Keratinocyte (primary cell): ENCODE measurements at regions not wholly inside any gene's neighbourhood (a gene's known extent, or its start where the extent isn't known, plus 50 kb on each side); places are given as distances from the start of the nearest gene placed in this dataset.
"Not testable (repeated sequence)": the region's sequence is repeated elsewhere in the genome, so short reads cannot be mapped to it uniquely, and the experiment has no call there.

Source experiments
- DNase-seq: peaks from one replicate; pipeline ENCODE4 v3.0.0-alpha.2; 2011; ENCODE audit warnings: low read depth, missing footprints, low spot score
- FAIRE-seq: peaks from 2 replicates; lab custom pipeline; 2011; peaks lifted over from hg19 to GRCh38; lab: Jason Lieb, UNC
- H2AFZ ChIP-seq: 2 replicates; pipeline ENCODE4 v1.6.0; 2012; ENCODE audit warnings: low read length, control low read depth, inconsistent platforms; ENCODE audit not compliant: control insufficient read depth
- H3K27ac ChIP-seq: 2 replicates; pipeline ENCODE4 v1.5.1; 2011; ENCODE audit warnings: low read length; ENCODE audit not compliant: control insufficient read depth, insufficient read depth
- H3K27me3 ChIP-seq: 3 replicates; pipeline ENCODE4 v1.6.0; 2011; ENCODE audit warnings: low read length; ENCODE audit not compliant: control insufficient read depth, insufficient read depth; ENCODE audit errors: extremely low read depth
- H3K36me3 ChIP-seq, 2 experiments: 2 replicates in 1 of 2; 3 replicates in 1 of 2; pipeline ENCODE4 v1.5.1; 2011; ENCODE audit warnings: low read length in 2 of 2, mild to moderate bottlenecking in 1 of 2; ENCODE audit not compliant: control insufficient read depth in 2 of 2, insufficient read depth in 2 of 2; ENCODE audit errors: extremely low read depth in 1 of 2
- H3K4me1 ChIP-seq: 3 replicates; pipeline ENCODE4 v1.5.1; 2011; ENCODE audit warnings: low read length; ENCODE audit not compliant: control insufficient read depth, insufficient read depth; ENCODE audit errors: extremely low read depth
- H3K4me2 ChIP-seq: 3 replicates; pipeline ENCODE4 v1.6.0; 2011; ENCODE audit warnings: low read depth, low read length; ENCODE audit not compliant: control insufficient read depth, insufficient read depth; ENCODE audit errors: extremely low read depth
- H3K4me3 ChIP-seq, 3 experiments: fragments of 200-600 bp in 1 of 3; sonication (generic) in 1 of 3; 2 replicates in 2 of 3; 3 replicates in 1 of 3; pipeline ENCODE4 v1.5.1; 2011 to 2016; ENCODE audit warnings: low read length in 3 of 3, mild to moderate bottlenecking in 3 of 3, control low read depth in 2 of 3, inconsistent platforms in 1 of 3, low read depth in 1 of 3, mixed read lengths in 1 of 3, mixed run types in 1 of 3, moderate library complexity in 1 of 3; ENCODE audit not compliant: control insufficient read depth in 2 of 3, insufficient read depth in 2 of 3; ENCODE audit errors: extremely low read depth in 1 of 3
- H3K79me2 ChIP-seq: 2 replicates; pipeline ENCODE4 v1.6.0; 2012; ENCODE audit warnings: low read length; ENCODE audit not compliant: control insufficient read depth, insufficient read depth
- H3K9ac ChIP-seq: 3 replicates; pipeline ENCODE4 v1.6.0; 2011; ENCODE audit warnings: low read length; ENCODE audit not compliant: control insufficient read depth, insufficient read depth; ENCODE audit errors: extremely low read depth
- H3K9me1 ChIP-seq: 3 replicates; pipeline ENCODE4 v1.6.0; 2011; ENCODE audit warnings: low read length; ENCODE audit not compliant: control insufficient read depth, insufficient read depth; ENCODE audit errors: extremely low read depth
- H3K9me3 ChIP-seq: 2 replicates; pipeline ENCODE4 v1.5.1; 2012; ENCODE audit warnings: low read depth, low read length; ENCODE audit not compliant: control insufficient read depth
- H4K20me1 ChIP-seq: 3 replicates; pipeline ENCODE4 v1.6.0; 2011; ENCODE audit warnings: low read length; ENCODE audit not compliant: control insufficient read depth, insufficient read depth; ENCODE audit errors: extremely low read depth
- CTCF ChIP-seq, 3 experiments: IDR thresholded peaks in 1 of 3; conservative IDR thresholded peaks in 1 of 3; optimal IDR thresholded peaks in 1 of 3; 2 replicates in 2 of 3; 3 replicates in 1 of 3; pipeline versions ENCODE3 to v1.5.1; 2011; ENCODE audit warnings: low read length in 3 of 3, mild to moderate bottlenecking in 3 of 3, moderate library complexity in 2 of 3, control low read depth in 1 of 3, inconsistent platforms in 1 of 3; ENCODE audit not compliant: insufficient read depth in 2 of 3; ENCODE audit errors: extremely low read depth in 1 of 3
- EZH2 ChIP-seq: IDR thresholded peaks from one replicate; pipeline ENCODE4 v1.6.1; 2012; ENCODE audit warnings: inconsistent platforms, mild to moderate bottlenecking, low read length, moderate library complexity
- dilution Hi-C: fragments of 300-500 bp; cut with MboI; formaldehyde crosslinking; loops from one replicate; pipeline ENCODE4 v1.7.0; 2020; ENCODE audit warnings: low sequenced_read_pairs; ENCODE audit not compliant: extremely low pct_ligation_motif_present

DNA sequence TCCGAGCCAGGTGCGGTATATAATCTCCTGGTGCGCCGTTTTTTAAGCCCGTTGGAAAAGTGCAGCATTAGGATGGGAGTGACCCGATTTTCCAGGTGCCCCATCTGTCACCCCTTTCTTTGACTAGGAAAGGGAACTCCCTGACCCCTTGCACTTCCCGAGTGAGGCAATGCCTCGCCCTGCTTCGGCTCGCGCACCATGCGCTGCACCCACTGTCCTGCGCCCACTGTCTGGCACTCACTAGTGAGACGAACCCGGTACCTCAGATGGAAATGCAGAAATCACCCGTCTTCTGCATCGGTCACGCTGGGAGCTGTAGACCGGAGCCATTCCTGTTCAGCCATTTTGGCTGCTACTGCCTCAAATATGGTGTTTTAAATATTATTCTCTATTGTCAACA lies 198.0 kb downstream of the MEIS1 start:
- H3K9me1 ChIP-seq, H3K36me3 ChIP-seq, FAIRE-seq, dilution Hi-C loops, H3K4me2 ChIP-seq, H3K79me2 ChIP-seq, H3K27ac ChIP-seq, DNase-seq, H3K27me3 ChIP-seq, H3K9me3 ChIP-seq, H3K4me1 ChIP-seq, H2AFZ ChIP-seq, H4K20me1 ChIP-seq, H3K4me3 ChIP-seq, H3K9ac ChIP-seq: not testable (repeated sequence)

DNA sequence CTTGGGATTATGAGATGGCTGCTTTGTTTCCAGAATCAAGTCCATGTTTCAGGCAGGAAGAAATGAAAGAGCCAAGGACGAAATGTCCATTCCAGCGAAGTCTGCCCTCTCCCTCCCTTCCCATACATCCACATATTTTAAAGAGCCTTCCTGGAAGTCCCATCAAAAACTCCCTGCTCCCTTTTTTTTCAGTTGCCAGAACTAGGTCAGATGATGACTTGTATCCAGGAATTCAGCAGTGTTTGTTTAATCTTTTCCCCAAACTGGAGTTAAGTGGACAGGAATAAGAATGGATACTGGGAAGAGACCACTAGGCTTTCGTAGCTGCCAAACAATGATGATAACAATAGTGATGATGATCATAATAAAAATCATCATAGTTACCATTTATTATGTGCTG lies 198.7 kb downstream of the MEIS1 start:
- no peak overlapping the region for H3K9ac ChIP-seq
- H3K4me1 ChIP-seq, result no peaks in the 10 kb centered on the region
- H3K9me3 ChIP-seq, result no peaks in the 10 kb centered on the region
- TF ChIP-seq EZH2, result no peak
- no peaks in the 10 kb centered on the region for H3K79me2 ChIP-seq
- no peak overlapping the region for H3K4me2 ChIP-seq
- no peak for DNase-seq
- no peak overlapping the region for H3K4me3 ChIP-seq
- no peaks in the 10 kb centered on the region for H3K9me1 ChIP-seq
- FAIRE-seq, result no peak
- no peaks in the 10 kb centered on the region for H4K20me1 ChIP-seq
- dilution Hi-C loops, result no loop called here
- H3K36me3 ChIP-seq, result no peaks in the 10 kb centered on the region
- no peaks in the 10 kb centered on the region for H3K27me3 ChIP-seq
- H2AFZ ChIP-seq, result no peak overlapping the region
- no peak overlapping the region for H3K27ac ChIP-seq

GRCh38 chr2:66634784-66635183 lies 199.9 kb downstream of the MEIS1 start:
- DNase-seq (no peak), FAIRE-seq (no peak)
- H3K9me3 ChIP-seq, result no peaks in the 10 kb centered on the region
- H3K27me3 ChIP-seq, result no peaks in the 10 kb centered on the region
- no peak overlapping the region for H2AFZ ChIP-seq
- TF ChIP-seq EZH2, result no peak
- no peak for TF ChIP-seq CTCF (optimal IDR thresholded peaks at IDR 0.05 in 1 of 3, IDR thresholded peaks at IDR 0.05 in 1 of 3, conservative IDR thresholded peaks at IDR 0.05 in 1 of 3; ENCODE audit: extremely low read depth in 1 of 3, insufficient read depth in 2 of 3, low read length in 3 of 3)
- no peaks in the 10 kb centered on the region for H3K36me3 ChIP-seq
- no peaks in the 10 kb centered on the region for H3K4me1 ChIP-seq
- no peak overlapping the region for H3K9ac ChIP-seq
- H3K4me3 ChIP-seq, result no peak overlapping the region
- H3K4me2 ChIP-seq, result no peak overlapping the region
- dilution Hi-C loops, result no loop called here
- H3K9me1 ChIP-seq, result no peaks in the 10 kb centered on the region
- no peaks in the 10 kb centered on the region for H3K79me2 ChIP-seq
- no peak overlapping the region for H3K27ac ChIP-seq
- H4K20me1 ChIP-seq, result no peaks in the 10 kb centered on the region
